ENCODE measurements at regions not wholly inside any gene's neighbourhood (a gene's known extent, or its start where the extent isn't known, plus 50 kb on each side); places are given as distances from the start of the nearest gene placed in this dataset.

DNA sequence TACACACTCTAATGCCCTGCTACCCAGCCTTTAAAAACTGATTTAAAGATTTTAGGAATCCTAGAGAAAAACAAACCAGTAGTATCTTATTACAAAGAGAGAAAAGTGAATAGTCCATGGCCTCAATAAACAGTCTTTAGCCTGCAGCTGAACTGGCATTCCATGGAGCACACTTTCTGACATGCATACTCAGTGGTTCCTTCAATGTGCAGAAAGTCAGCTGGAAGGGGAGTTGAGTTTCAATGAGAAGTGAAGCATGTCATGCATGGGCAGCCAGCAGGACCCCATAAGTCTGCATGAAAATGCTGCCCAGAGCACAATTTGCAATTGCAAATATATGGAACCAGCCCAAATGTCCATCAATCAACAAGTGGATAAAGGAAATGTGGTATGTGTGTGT lies 273.7 kb downstream of the UQCRFS1 start:
- no peak overlapping the region for H3K27ac Mint-ChIP-seq
- no peak for DNase-seq
- no peaks in the 10 kb centered on the region for H3K4me1 Mint-ChIP-seq
- CTCF ChIA-PET, result no interaction called here
- H3K27me3 Mint-ChIP-seq, result no peaks in the 10 kb centered on the region
- no peak overlapping the region for H3K4me3 Mint-ChIP-seq
- no peaks in the 10 kb centered on the region for H3K36me3 Mint-ChIP-seq
- no peaks in the 10 kb centered on the region for H3K9me3 Mint-ChIP-seq (ENCODE audit: low read depth)
- ATAC-seq, result no peak

- no peak for DNase-seq
- no peaks in the 10 kb centered on the region for H3K36me3 Mint-ChIP-seq
- H3K4me3 Mint-ChIP-seq, result no peak overlapping the region
- CTCF ChIA-PET, result no interaction called here
- no peaks in the 10 kb centered on the region for H3K27me3 Mint-ChIP-seq
- H3K4me1 Mint-ChIP-seq, result no peaks in the 10 kb centered on the region
- H3K9me3 Mint-ChIP-seq (ENCODE audit: low read depth), result no peaks in the 10 kb centered on the region
- no peak overlapping the region for H3K27ac Mint-ChIP-seq
- ATAC-seq, result no peak
Observed at GRCh38 chr19:28936001-28936400, 276.9 kb downstream of the UQCRFS1 start.

- no peaks in the 10 kb centered on the region for H3K27me3 Mint-ChIP-seq
- CTCF ChIA-PET, result no interaction called here
- no peak for DNase-seq
- H3K4me3 Mint-ChIP-seq, result no peak overlapping the region
- H3K36me3 Mint-ChIP-seq, result no peaks in the 10 kb centered on the region
- ATAC-seq, result no peak
- no peaks in the 10 kb centered on the region for H3K4me1 Mint-ChIP-seq
- no peaks in the 10 kb centered on the region for H3K9me3 Mint-ChIP-seq (ENCODE audit: low read depth)
- no peak overlapping the region for H3K27ac Mint-ChIP-seq
Observed at GRCh38 chr19:28934631-28935030, 278.3 kb downstream of the UQCRFS1 start.

GRCh38 chr19:28933039-28933438 lies 279.9 kb downstream of the UQCRFS1 start:
- no peaks in the 10 kb centered on the region for H3K27me3 Mint-ChIP-seq
- H3K4me1 Mint-ChIP-seq, result no peaks in the 10 kb centered on the region
- H3K9me3 Mint-ChIP-seq (ENCODE audit: low read depth), result no peaks in the 10 kb centered on the region
- CTCF ChIA-PET, result no interaction called here
- DNase-seq, result no peak
- ATAC-seq, result no peak
- H3K4me3 Mint-ChIP-seq, result no peak overlapping the region
- no peaks in the 10 kb centered on the region for H3K36me3 Mint-ChIP-seq
- H3K27ac Mint-ChIP-seq, result no peak overlapping the region

DNA sequence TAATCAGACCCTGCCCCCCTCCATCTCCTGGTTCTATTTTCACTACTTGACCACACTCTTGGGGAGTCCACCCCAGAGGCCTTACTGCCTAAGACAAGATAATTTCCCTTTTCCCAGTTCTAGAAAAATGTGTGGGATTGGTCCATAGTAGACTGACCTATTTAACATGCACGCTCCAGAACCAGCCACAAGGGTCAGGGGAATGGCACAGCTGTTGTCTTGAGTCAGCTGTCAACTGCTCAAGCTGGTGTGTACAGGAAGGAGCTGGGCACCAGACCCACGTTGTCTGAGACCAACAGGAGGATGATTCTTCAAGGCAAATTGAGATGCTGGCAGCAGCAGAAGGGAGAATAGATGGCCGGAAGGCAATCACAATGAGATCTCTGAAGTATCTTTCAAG lies 280.5 kb downstream of the UQCRFS1 start:
- ATAC-seq, result no peak
- H3K4me1 Mint-ChIP-seq, result no peaks in the 10 kb centered on the region
- H3K27me3 Mint-ChIP-seq, result no peaks in the 10 kb centered on the region
- no peak overlapping the region for H3K27ac Mint-ChIP-seq
- H3K4me3 Mint-ChIP-seq, result no peak overlapping the region
- CTCF ChIA-PET, result no interaction called here
- H3K36me3 Mint-ChIP-seq, result no peaks in the 10 kb centered on the region
- H3K9me3 Mint-ChIP-seq (ENCODE audit: low read depth), result no peaks in the 10 kb centered on the region
- DNase-seq, result no peak

GRCh38 chr19:28929006-28929405 lies 283.9 kb downstream of the UQCRFS1 start:
- no peaks in the 10 kb centered on the region for H3K4me1 Mint-ChIP-seq
- DNase-seq (no peak), ATAC-seq (no peak)
- no peaks in the 10 kb centered on the region for H3K36me3 Mint-ChIP-seq
- no peak overlapping the region for H3K4me3 Mint-ChIP-seq
- H3K9me3 Mint-ChIP-seq (ENCODE audit: low read depth), result no peaks in the 10 kb centered on the region
- no peak overlapping the region for H3K27ac Mint-ChIP-seq
- CTCF ChIA-PET, result no interaction called here
- H3K27me3 Mint-ChIP-seq, result no peaks in the 10 kb centered on the region

- Mint-ChIP-seq H3K9me3 (ENCODE audit: low read depth) (no peaks in the 10 kb centered on the region), H3K27me3 (no peaks in the 10 kb centered on the region), H3K36me3 (no peaks in the 10 kb centered on the region), H3K4me3 (no peak overlapping the region), H3K4me1 (no peaks in the 10 kb centered on the region), H3K27ac (no peak overlapping the region)
- CTCF ChIA-PET, result no interaction called here
- no peak for ATAC-seq
- DNase-seq, result no peak
Observed at GRCh38 chr19:28927456-28927855, 285.5 kb downstream of the UQCRFS1 start.

DNA sequence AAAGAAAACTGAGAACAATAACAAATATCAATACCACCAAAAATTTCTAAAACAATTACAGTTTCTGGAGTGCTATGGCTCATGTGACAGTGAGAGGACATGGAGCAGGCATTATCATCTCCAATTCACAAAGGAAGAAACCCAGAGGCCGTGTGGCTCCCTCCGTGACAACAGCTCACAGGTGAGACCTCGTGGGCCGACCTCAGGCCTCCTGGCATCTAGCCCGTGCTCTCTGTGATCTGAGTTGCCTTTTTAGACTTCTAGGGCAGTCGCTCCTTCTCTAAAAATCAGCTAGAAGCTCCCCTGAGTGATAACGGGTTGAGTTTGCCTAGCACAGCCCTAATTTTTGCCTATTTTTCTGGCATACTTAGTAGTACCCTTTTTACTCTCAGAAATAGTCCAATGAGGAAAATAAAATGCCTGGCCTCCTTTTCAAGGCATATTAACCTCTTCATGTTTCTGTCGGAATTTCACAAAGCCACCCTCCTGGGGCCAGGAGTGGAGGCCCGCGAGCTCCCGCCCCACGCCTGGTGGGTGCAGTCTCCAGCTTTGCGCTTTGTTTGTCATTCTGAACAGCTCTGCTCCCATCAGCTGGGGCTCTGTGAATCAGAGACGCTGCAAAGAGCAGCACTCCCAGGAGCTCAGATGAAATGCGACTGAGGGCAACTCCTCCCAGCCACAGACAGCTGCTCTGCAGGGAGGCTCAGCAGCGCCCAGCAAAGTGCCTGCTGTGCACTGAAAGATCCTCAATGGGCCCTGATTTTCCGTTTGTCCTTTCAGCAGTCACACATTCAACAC lies 292.5 kb downstream of the UQCRFS1 start:
- DNase-seq (no peak), ATAC-seq (no peak)
- H3K36me3 Mint-ChIP-seq, result no peaks in the 10 kb centered on the region
- CTCF ChIA-PET, result no interaction called here
- H3K9me3 Mint-ChIP-seq (ENCODE audit: low read depth), result no peaks in the 10 kb centered on the region
- no peaks in the 10 kb centered on the region for H3K4me1 Mint-ChIP-seq
- no peak overlapping the region for H3K4me3 Mint-ChIP-seq
- no peak overlapping the region for H3K27ac Mint-ChIP-seq
- H3K27me3 Mint-ChIP-seq, result no peaks in the 10 kb centered on the region

DNA sequence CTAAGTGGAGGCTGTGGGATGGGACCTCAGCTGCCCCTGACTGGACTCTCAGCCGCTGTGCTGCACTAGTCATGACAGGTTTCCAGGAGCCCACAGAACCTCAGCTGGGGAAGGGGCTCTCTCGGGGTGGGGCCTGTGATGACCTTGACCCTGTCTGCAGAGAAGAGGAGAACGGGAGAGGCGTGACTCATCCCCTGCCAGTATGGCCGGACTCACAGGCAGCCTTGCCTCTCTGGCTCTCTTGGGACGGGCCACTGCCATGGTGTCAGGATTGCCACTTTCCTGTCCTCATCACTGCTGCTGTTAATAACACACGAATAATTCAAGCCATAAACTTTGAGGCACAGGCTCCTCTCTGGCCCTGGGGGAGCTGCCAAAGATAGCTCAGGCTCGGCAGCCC lies 295.3 kb downstream of the UQCRFS1 start:
- DNase-seq (no peak), ATAC-seq (no peak)
- Mint-ChIP-seq H3K9me3 (ENCODE audit: low read depth) (no peaks in the 10 kb centered on the region), H3K4me1 (no peaks in the 10 kb centered on the region), H3K4me3 (no peak overlapping the region), H3K27ac (no peak overlapping the region), H3K36me3 (no peaks in the 10 kb centered on the region), H3K27me3 (no peaks in the 10 kb centered on the region)
- CTCF ChIA-PET, result no interaction called here

DNA sequence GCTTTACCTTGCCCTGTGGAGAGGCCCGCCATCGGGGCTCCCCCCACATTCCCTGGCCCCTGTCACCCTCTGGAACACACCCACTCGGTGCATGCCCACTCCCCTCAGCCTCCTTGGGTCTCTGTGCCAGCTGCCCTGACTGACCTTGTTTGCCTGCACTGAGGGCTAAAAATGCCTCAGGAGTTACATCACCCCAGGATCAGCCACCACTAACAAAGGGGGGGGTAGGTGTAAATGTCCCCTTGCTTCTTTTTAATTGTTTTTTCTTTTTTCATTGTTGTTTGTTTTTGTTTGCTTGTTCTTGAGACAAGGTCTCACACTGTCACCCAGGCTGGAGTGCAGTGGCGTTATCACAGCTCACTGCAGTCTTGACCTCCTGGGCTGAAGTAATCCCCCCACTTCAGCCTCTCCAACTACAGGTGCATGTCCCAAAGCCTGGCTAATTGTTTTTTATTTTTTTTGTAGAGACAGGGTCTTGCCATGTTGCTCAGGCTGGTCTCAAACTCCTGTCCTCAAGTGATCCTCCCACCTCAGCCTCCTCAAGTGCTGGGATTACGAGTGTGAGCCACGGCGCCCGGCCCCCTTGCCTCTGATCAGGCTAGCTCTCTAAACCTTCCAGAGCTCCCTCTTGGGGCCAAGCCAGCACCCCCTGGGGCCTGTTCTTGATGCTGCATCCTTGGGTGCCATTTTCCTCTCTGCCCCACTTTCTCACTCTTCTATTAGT lies 297.1 kb downstream of the UQCRFS1 start:
- ATAC-seq (no peak), DNase-seq (no peak)
- Mint-ChIP-seq H3K27me3 (no peaks in the 10 kb centered on the region), H3K36me3 (no peaks in the 10 kb centered on the region), H3K4me3 (no peak overlapping the region), H3K4me1 (no peaks in the 10 kb centered on the region), H3K27ac (no peak overlapping the region), H3K9me3 (ENCODE audit: low read depth) (no peaks in the 10 kb centered on the region)
- CTCF ChIA-PET, result no interaction called here

GRCh38 chr19:28915202-28915601 lies 297.7 kb downstream of the UQCRFS1 start:
- Mint-ChIP-seq H3K9me3 (ENCODE audit: low read depth) (no peaks in the 10 kb centered on the region), H3K4me3 (no peak overlapping the region), H3K27ac (no peak overlapping the region), H3K36me3 (no peaks in the 10 kb centered on the region), H3K27me3 (no peaks in the 10 kb centered on the region), H3K4me1 (no peaks in the 10 kb centered on the region)
- no peak for DNase-seq
- CTCF ChIA-PET, result no interaction called here
- ATAC-seq, result no peak

DNA sequence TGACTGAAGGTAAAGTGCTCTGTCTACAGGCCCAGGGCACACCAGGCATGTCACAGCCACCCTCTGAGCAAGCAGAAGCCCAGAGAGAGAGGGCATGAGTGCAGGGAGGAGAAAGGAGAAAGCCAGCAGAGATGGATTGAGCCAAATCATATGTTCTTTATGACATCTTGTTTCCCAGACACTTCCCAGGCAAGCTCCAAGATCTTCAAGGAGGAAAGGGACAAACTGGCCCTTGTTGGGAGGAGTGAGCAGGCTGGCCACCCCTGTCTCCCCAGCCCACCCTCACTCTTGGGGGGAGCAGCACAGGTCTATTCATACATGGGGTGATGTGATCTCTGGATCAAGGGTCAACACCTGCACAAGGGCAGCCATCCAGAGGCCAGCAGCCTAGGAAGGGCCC lies 298.8 kb downstream of the UQCRFS1 start:
- DNase-seq, result no peak
- no peak for ATAC-seq
- H3K9me3 Mint-ChIP-seq (ENCODE audit: low read depth), result no peaks in the 10 kb centered on the region
- no peak overlapping the region for H3K27ac Mint-ChIP-seq
- H3K27me3 Mint-ChIP-seq, result no peaks in the 10 kb centered on the region
- no peaks in the 10 kb centered on the region for H3K36me3 Mint-ChIP-seq
- CTCF ChIA-PET, result no interaction called here
- H3K4me3 Mint-ChIP-seq, result no peak overlapping the region
- no peaks in the 10 kb centered on the region for H3K4me1 Mint-ChIP-seq

GRCh38 chr19:28913626-28914025 lies 299.3 kb downstream of the UQCRFS1 start:
- Mint-ChIP-seq H3K36me3 (no peaks in the 10 kb centered on the region), H3K4me3 (no peak overlapping the region), H3K27me3 (no peaks in the 10 kb centered on the region), H3K27ac (no peak overlapping the region), H3K4me1 (no peaks in the 10 kb centered on the region), H3K9me3 (ENCODE audit: low read depth) (no peaks in the 10 kb centered on the region)
- ATAC-seq (no peak), DNase-seq (no peak)
- CTCF ChIA-PET, result no interaction called here

DNA sequence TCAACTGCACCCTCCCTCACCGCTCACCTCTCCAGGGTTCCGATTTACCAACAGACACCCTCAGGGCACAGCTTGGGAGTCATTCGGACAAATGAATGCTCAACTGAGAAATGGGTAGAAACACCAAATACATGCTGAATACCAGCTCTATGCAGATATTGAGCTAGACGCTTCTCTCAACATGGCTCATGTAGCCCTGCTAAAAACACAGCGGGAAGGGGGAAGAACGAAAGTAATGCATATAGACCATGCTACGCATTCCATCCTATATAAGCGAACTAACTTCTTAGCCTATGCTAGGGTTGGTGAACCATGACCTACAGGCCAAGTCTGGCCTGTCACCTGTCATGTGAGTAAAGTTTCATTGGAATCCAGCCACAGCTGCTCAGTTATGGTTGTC lies 304.0 kb downstream of the UQCRFS1 start:
- Mint-ChIP-seq H3K9me3 (ENCODE audit: low read depth) (no peaks in the 10 kb centered on the region), H3K36me3 (no peaks in the 10 kb centered on the region), H3K27me3 (no peaks in the 10 kb centered on the region), H3K4me3 (no peak overlapping the region), H3K4me1 (no peaks in the 10 kb centered on the region), H3K27ac (no peak overlapping the region)
- ATAC-seq (no peak), DNase-seq (no peak)
- CTCF ChIA-PET, result no interaction called here
